GM23338 (cell line): ENCODE measurements at regions not wholly inside any gene's neighbourhood (a gene's known extent, or its start where the extent isn't known, plus 50 kb on each side); places are given as distances from the start of the nearest gene placed in this dataset.

ENCODE experiments used
- ATAC-seq: fragments of 200-7000 bp; cut with Tn5 transposase; 3 replicates; pipeline ENCODE4 v1.9.1; 2020
- DNase-seq: peaks from one replicate; pipeline ENCODE4 v3.0.0-alpha.2; 2015; ENCODE audit warnings: low spot score
- H2AFZ ChIP-seq: fragments of 200-600 bp; sonication (generic); 2 replicates; pipeline ENCODE4 v1.8.0; 2016; ENCODE audit warnings: antibody characterized with exemption, mild to moderate bottlenecking, moderate library complexity
- H3F3A ChIP-seq: fragments of 200-600 bp; sonication (generic); replicated peaks from 2 replicates; pipeline ENCODE4 v1.8.0; 2017; ENCODE audit warnings: antibody characterized with exemption, mixed run types, low read depth
- H3K27ac ChIP-seq: fragments of 200-600 bp; sonication (generic); 2 replicates; pipeline ENCODE4 v1.6.1; 2016; ENCODE audit warnings: low read depth
- H3K27me3 ChIP-seq: fragments of 200-600 bp; sonication (generic); 2 replicates; pipeline ENCODE4 v1.8.0; 2016; ENCODE audit warnings: mild to moderate bottlenecking, mixed run types, moderate library complexity; ENCODE audit not compliant: insufficient read depth
- H3K36me3 ChIP-seq: fragments of 200-600 bp; sonication (generic); 2 replicates; pipeline ENCODE4 v1.8.0; 2016; ENCODE audit warnings: mild to moderate bottlenecking; ENCODE audit not compliant: insufficient read depth
- H3K4me1 ChIP-seq: fragments of 200-600 bp; sonication (generic); 2 replicates; pipeline ENCODE4 v1.8.0; 2016; ENCODE audit warnings: mild to moderate bottlenecking, moderate library complexity; ENCODE audit not compliant: insufficient read depth
- H3K4me2 ChIP-seq: fragments of 200-600 bp; sonication (generic); 2 replicates; pipeline ENCODE4 v1.7.1; 2017; ENCODE audit warnings: mixed run types
- H3K4me3 ChIP-seq: fragments of 200-600 bp; sonication (generic); 2 replicates; pipeline ENCODE4 v1.6.1; 2016; ENCODE audit warnings: mixed run types
- H3K79me2 ChIP-seq: fragments of 200-600 bp; sonication (generic); replicated peaks from 2 replicates; pipeline ENCODE4 v1.8.0; 2017; ENCODE audit warnings: mild to moderate bottlenecking; ENCODE audit not compliant: insufficient read depth
- H3K9me2 ChIP-seq: fragments of 200-600 bp; sonication (generic); 2 replicates; pipeline ENCODE4 v1.8.0; 2017; ENCODE audit not compliant: insufficient read depth
- H4K20me1 ChIP-seq: fragments of 200-600 bp; sonication (generic); replicated peaks from 2 replicates; pipeline ENCODE4 v1.8.0; 2017; ENCODE audit warnings: mild to moderate bottlenecking; ENCODE audit not compliant: insufficient read depth
- H3K27ac Mint-ChIP-seq: 2 replicates; pipeline ENCODE4 v1.8.0; 2020; ENCODE audit warnings: inconsistent platforms, mild to moderate bottlenecking, moderate library complexity, mixed read lengths
- H3K27me3 Mint-ChIP-seq: 3 replicates; pipeline ENCODE4 v1.8.0; 2022; ENCODE audit warnings: low read depth, mild to moderate bottlenecking, moderate library complexity, mixed read lengths, inconsistent platforms; ENCODE audit not compliant: insufficient read depth, poor library complexity
- H3K36me3 Mint-ChIP-seq: 3 replicates; pipeline ENCODE4 v1.8.0; 2021; ENCODE audit warnings: low read depth, mild to moderate bottlenecking, inconsistent platforms, moderate library complexity, mixed read lengths
- H3K4me1 Mint-ChIP-seq: 3 replicates; pipeline ENCODE4 v1.8.0; 2020; ENCODE audit warnings: mild to moderate bottlenecking, inconsistent platforms, mixed read lengths
- H3K4me3 Mint-ChIP-seq: 3 replicates; pipeline ENCODE4 v1.8.0; 2021; ENCODE audit warnings: moderate library complexity, mild to moderate bottlenecking, inconsistent platforms, mixed read lengths
- H3K9me3 Mint-ChIP-seq: 3 replicates; pipeline ENCODE4 v1.8.0; 2020; ENCODE audit warnings: moderate library complexity, mild to moderate bottlenecking, inconsistent platforms, mixed read lengths
- CREB1 ChIP-seq: fragments of 250-450 bp; sonication (Bioruptor Pico); IDR thresholded peaks from 2 replicates; pipeline ENCODE4 v1.5.0; 2020; ENCODE audit warnings: low read depth, mild to moderate bottlenecking, moderate library complexity
- EZH2 ChIP-seq: fragments of 200-600 bp; sonication (generic); IDR thresholded peaks from one replicate; pipeline ENCODE4 v1.8.0; 2017; ENCODE audit warnings: antibody characterized with exemption, mild to moderate bottlenecking, low read depth; ENCODE audit not compliant: unreplicated experiment
- EZH2phosphoT487 ChIP-seq: fragments of 200-600 bp; sonication (generic); IDR thresholded peaks from one replicate; pipeline ENCODE4 v1.8.1; 2018; ENCODE audit warnings: antibody characterized with exemption; ENCODE audit not compliant: unreplicated experiment
- JUNB ChIP-seq: IDR thresholded peaks from one replicate; pipeline ENCODE4 v1.6.1; 2016; ENCODE audit warnings: antibody characterized with exemption; ENCODE audit not compliant: unreplicated experiment
- NANOG ChIP-seq: IDR thresholded peaks from 2 replicates; pipeline ENCODE4 v1.6.1; 2016; ENCODE audit warnings: antibody characterized with exemption, borderline replicate concordance
- STAT1 ChIP-seq: IDR thresholded peaks from one replicate; pipeline ENCODE4 v1.6.1; 2016; ENCODE audit warnings: antibody characterized with exemption; ENCODE audit not compliant: unreplicated experiment
- ZNF114 ChIP-seq: fragments of 250-450 bp; sonication (Bioruptor Pico); IDR thresholded peaks from 2 replicates; pipeline ENCODE4 v1.5.0; 2020; ENCODE audit warnings: mild to moderate bottlenecking, moderate library complexity
- TF ChIP-seq, protein P1 (sequence below): IDR thresholded peaks from 2 replicates; pipeline ENCODE4 v1.6.1; 2016; ENCODE audit warnings: antibody characterized with exemption
- TF ChIP-seq, protein P2 (sequence below): fragments of 250-450 bp; sonication (Bioruptor Pico); IDR thresholded peaks from 2 replicates; pipeline ENCODE4 v1.5.0; 2020; ENCODE audit warnings: mild to moderate bottlenecking, moderate library complexity

DNA sequence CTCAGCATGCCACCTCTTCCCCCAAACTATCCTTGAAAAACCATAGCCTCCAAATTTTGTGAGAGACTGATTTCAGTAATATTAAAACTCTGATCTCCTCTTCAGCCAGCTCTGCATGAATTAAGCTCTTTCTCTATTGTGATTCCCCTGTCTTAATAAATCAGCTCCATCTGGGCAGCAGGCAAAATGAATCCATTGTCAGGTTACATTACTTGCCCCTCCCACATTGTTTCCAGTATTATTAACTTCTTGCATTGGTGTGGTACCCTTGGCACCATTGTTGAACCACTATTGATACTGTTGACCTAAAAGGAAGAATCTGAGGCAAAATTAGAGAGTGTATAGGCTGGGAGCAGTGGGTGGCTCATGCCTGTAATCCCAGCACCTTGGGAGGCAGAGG, 512.2 kb upstream of the VRK2 start:
- H3K9me3 Mint-ChIP-seq = no peaks in the 10 kb centered on the region
- Histone ChIP-seq H3K36me3 (no peaks in the 10 kb centered on the region), H4K20me1 (no peaks in the 10 kb centered on the region), H3K4me2 (no peak overlapping the region), H3K27ac (no peak overlapping the region), H3K79me2 (no peaks in the 10 kb centered on the region), H3K9me2 (no peaks in the 10 kb centered on the region), H3K4me1 (no peaks in the 10 kb centered on the region), H3F3A (no peaks in the 10 kb centered on the region), H3K4me3 (no peak overlapping the region), H2AFZ (no peak overlapping the region), H3K27me3 (no peaks in the 10 kb centered on the region)
- H3K36me3 Mint-ChIP-seq = no peaks in the 10 kb centered on the region
- TF ChIP-seq, protein P1, sequence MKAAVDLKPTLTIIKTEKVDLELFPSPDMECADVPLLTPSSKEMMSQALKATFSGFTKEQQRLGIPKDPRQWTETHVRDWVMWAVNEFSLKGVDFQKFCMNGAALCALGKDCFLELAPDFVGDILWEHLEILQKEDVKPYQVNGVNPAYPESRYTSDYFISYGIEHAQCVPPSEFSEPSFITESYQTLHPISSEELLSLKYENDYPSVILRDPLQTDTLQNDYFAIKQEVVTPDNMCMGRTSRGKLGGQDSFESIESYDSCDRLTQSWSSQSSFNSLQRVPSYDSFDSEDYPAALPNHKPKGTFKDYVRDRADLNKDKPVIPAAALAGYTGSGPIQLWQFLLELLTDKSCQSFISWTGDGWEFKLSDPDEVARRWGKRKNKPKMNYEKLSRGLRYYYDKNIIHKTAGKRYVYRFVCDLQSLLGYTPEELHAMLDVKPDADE = no peak
- TF ChIP-seq STAT1 = no peak
- no peak for TF ChIP-seq EZH2phosphoT487
- TF ChIP-seq EZH2 = no peak
- TF ChIP-seq CREB1 (CRISPR knock-in tag) = no peak
- TF ChIP-seq JUNB = no peak
- no peak for TF ChIP-seq NANOG
- TF ChIP-seq ZNF114 (CRISPR knock-in tag) = no peak
- TF ChIP-seq, protein P2, sequence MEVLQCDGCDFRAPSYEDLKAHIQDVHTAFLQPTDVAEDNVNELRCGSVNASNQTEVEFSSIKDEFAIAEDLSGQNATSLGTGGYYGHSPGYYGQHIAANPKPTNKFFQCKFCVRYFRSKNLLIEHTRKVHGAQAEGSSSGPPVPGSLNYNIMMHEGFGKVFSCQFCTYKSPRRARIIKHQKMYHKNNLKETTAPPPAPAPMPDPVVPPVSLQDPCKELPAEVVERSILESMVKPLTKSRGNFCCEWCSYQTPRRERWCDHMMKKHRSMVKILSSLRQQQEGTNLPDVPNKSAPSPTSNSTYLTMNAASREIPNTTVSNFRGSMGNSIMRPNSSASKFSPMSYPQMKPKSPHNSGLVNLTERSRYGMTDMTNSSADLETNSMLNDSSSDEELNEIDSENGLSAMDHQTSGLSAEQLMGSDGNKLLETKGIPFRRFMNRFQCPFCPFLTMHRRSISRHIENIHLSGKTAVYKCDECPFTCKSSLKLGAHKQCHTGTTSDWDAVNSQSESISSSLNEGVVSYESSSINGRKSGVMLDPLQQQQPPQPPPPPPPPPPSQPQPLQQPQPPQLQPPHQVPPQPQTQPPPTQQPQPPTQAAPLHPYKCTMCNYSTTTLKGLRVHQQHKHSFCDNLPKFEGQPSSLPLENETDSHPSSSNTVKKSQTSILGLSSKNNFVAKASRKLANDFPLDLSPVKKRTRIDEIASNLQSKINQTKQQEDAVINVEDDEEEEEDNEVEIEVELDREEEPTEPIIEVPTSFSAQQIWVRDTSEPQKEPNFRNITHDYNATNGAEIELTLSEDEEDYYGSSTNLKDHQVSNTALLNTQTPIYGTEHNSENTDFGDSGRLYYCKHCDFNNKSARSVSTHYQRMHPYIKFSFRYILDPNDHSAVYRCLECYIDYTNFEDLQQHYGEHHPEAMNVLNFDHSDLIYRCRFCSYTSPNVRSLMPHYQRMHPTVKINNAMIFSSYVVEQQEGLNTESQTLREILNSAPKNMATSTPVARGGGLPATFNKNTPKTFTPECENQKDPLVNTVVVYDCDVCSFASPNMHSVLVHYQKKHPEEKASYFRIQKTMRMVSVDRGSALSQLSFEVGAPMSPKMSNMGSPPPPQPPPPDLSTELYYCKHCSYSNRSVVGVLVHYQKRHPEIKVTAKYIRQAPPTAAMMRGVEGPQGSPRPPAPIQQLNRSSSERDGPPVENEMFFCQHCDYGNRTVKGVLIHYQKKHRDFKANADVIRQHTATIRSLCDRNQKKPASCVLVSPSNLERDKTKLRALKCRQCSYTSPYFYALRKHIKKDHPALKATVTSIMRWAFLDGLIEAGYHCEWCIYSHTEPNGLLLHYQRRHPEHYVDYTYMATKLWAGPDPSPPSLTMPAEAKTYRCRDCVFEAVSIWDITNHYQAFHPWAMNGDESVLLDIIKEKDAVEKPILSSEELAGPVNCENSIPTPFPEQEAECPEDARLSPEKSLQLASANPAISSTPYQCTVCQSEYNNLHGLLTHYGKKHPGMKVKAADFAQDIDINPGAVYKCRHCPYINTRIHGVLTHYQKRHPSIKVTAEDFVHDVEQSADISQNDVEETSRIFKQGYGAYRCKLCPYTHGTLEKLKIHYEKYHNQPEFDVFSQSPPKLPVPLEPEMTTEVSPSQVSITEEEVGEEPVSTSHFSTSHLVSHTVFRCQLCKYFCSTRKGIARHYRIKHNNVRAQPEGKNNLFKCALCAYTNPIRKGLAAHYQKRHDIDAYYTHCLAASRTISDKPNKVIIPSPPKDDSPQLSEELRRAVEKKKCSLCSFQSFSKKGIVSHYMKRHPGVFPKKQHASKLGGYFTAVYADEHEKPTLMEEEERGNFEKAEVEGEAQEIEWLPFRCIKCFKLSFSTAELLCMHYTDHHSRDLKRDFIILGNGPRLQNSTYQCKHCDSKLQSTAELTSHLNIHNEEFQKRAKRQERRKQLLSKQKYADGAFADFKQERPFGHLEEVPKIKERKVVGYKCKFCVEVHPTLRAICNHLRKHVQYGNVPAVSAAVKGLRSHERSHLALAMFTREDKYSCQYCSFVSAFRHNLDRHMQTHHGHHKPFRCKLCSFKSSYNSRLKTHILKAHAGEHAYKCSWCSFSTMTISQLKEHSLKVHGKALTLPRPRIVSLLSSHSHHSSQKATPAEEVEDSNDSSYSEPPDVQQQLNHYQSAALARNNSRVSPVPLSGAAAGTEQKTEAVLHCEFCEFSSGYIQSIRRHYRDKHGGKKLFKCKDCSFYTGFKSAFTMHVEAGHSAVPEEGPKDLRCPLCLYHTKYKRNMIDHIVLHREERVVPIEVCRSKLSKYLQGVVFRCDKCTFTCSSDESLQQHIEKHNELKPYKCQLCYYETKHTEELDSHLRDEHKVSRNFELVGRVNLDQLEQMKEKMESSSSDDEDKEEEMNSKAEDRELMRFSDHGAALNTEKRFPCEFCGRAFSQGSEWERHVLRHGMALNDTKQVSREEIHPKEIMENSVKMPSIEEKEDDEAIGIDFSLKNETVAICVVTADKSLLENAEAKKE (CRISPR knock-in tag) = no peak
- ATAC-seq (no peak), DNase-seq (no peak)
- peaks cover 8% of the 10 kb centered on the region; the same call in 2 of the 3 replicates for H3K4me1 Mint-ChIP-seq
- no peaks in the 10 kb centered on the region for H3K27me3 Mint-ChIP-seq
- no peak overlapping the region for H3K4me3 Mint-ChIP-seq
- H3K27ac Mint-ChIP-seq = no peak overlapping the region
